Osteoblast (primary cell): ENCODE measurements at regions not wholly inside any gene's neighbourhood (a gene's known extent, or its start where the extent isn't known, plus 50 kb on each side); places are given as distances from the start of the nearest gene placed in this dataset.

ENCODE experiments used
- DNase-seq: peaks from one replicate; pipeline ENCODE4 v3.0.0; 2011; ENCODE audit warnings: low spot score, mixed read lengths; ENCODE audit not compliant: insufficient read length; ENCODE audit errors: missing footprints
- H2AFZ ChIP-seq: 2 replicates; pipeline ENCODE4 v1.6.0; 2011; ENCODE audit warnings: mild to moderate bottlenecking, low read length
- H3K27ac ChIP-seq: 2 replicates; pipeline ENCODE4 v1.5.1; 2011; ENCODE audit warnings: mild to moderate bottlenecking, low read depth, low read length, moderate library complexity
- H3K27me3 ChIP-seq: 2 replicates; pipeline ENCODE4 v1.6.0; 2012; ENCODE audit warnings: mild to moderate bottlenecking, control low read depth, inconsistent platforms, low read length, moderate library complexity; ENCODE audit not compliant: insufficient read depth
- H3K36me3 ChIP-seq: 2 replicates; pipeline ENCODE4 v1.5.1; 2011; ENCODE audit warnings: mild to moderate bottlenecking, low read length, control low read depth, moderate library complexity; ENCODE audit not compliant: insufficient read depth
- H3K4me1 ChIP-seq: 2 replicates; pipeline ENCODE4 v1.5.1; 2011; ENCODE audit warnings: mild to moderate bottlenecking, low read length, control low read depth, moderate library complexity; ENCODE audit not compliant: insufficient read depth
- H3K4me2 ChIP-seq: 2 replicates; pipeline ENCODE4 v1.6.0; 2011; ENCODE audit warnings: mild to moderate bottlenecking, low read length; ENCODE audit not compliant: insufficient read depth
- H3K4me3 ChIP-seq: fragments of 200-600 bp; sonication (generic); 3 replicates; pipeline ENCODE4 v1.5.1; 2012; ENCODE audit warnings: mild to moderate bottlenecking, low read length, inconsistent platforms; ENCODE audit not compliant: insufficient read depth
- H3K79me2 ChIP-seq: 2 replicates; pipeline ENCODE4 v1.6.0; 2012; ENCODE audit warnings: mild to moderate bottlenecking, low read length, control low read depth, inconsistent platforms; ENCODE audit not compliant: insufficient read depth
- H3K9me3 ChIP-seq: 2 replicates; pipeline ENCODE4 v1.5.1; 2011; ENCODE audit warnings: low read depth, low read length, control low read depth
- H4K20me1 ChIP-seq: 2 replicates; pipeline ENCODE4 v1.6.0; 2012; ENCODE audit warnings: mild to moderate bottlenecking, low read length, control low read depth; ENCODE audit not compliant: insufficient read depth
- CTCF ChIP-seq: IDR thresholded peaks from 2 replicates; pipeline ENCODE4 v1.5.1; 2011; ENCODE audit warnings: mild to moderate bottlenecking, low read depth, low read length, moderate library complexity; ENCODE audit errors: extremely low read depth

- no peaks in the 10 kb centered on the region for H3K27me3 ChIP-seq
- no peaks in the 10 kb centered on the region for H4K20me1 ChIP-seq
- H3K36me3 ChIP-seq: no peaks in the 10 kb centered on the region
- H3K4me2 ChIP-seq: no peak overlapping the region
- no peaks in the 10 kb centered on the region for H3K79me2 ChIP-seq
- no peak overlapping the region for H3K27ac ChIP-seq
- no peak for DNase-seq
- no peak overlapping the region for H3K4me3 ChIP-seq
- peaks cover 2% of the 10 kb centered on the region for H3K9me3 ChIP-seq
- no peak overlapping the region for H2AFZ ChIP-seq
- no peak for TF ChIP-seq CTCF
- H3K4me1 ChIP-seq: no peaks in the 10 kb centered on the region
Measured at GRCh38 chr18:41513438-41513837, 441.6 kb upstream of the PIK3C3 start.

- Histone ChIP-seq H3K4me2 (no peak overlapping the region), H3K9me3 (no peaks in the 10 kb centered on the region), H2AFZ (no peak overlapping the region), H3K4me1 (no peaks in the 10 kb centered on the region), H3K27me3 (no peaks in the 10 kb centered on the region), H3K36me3 (no peaks in the 10 kb centered on the region), H4K20me1 (no peaks in the 10 kb centered on the region), H3K79me2 (no peaks in the 10 kb centered on the region), H3K4me3 (no peak overlapping the region), H3K27ac (no peak overlapping the region)
- DNase-seq: no peak
- TF ChIP-seq CTCF: no peak
Measured at GRCh38 chr18:41504316-41504715, 450.7 kb upstream of the PIK3C3 start.

GRCh38 chr18:41501848-41502247 is 453.2 kb upstream of the PIK3C3 start:
- Histone ChIP-seq H3K4me2 (no peak overlapping the region), H3K9me3 (peaks cover 3% of the 10 kb centered on the region), H3K79me2 (no peaks in the 10 kb centered on the region), H3K4me3 (no peak overlapping the region), H4K20me1 (no peaks in the 10 kb centered on the region), H3K4me1 (no peaks in the 10 kb centered on the region), H2AFZ (no peak overlapping the region), H3K27ac (no peak overlapping the region), H3K36me3 (no peaks in the 10 kb centered on the region), H3K27me3 (no peaks in the 10 kb centered on the region)
- DNase-seq: no peak
- no peak for TF ChIP-seq CTCF

- Histone ChIP-seq H3K9me3 (peaks cover 3% of the 10 kb centered on the region), H3K79me2 (no peaks in the 10 kb centered on the region), H3K4me1 (no peaks in the 10 kb centered on the region), H3K36me3 (no peaks in the 10 kb centered on the region), H4K20me1 (no peaks in the 10 kb centered on the region), H3K4me2 (no peak overlapping the region), H3K27ac (no peak overlapping the region), H2AFZ (no peak overlapping the region), H3K27me3 (no peaks in the 10 kb centered on the region), H3K4me3 (no peak overlapping the region)
- DNase-seq: no peak
- no peak for TF ChIP-seq CTCF
Measured at GRCh38 chr18:41499345-41499744, 455.7 kb upstream of the PIK3C3 start.
